Peyer's patch (tissue), 4 donors: ENCODE measurements at regions not wholly inside any gene's neighbourhood (a gene's known extent, or its start where the extent isn't known, plus 50 kb on each side); places are given as distances from the start of the nearest gene placed in this dataset.

Experiments
- DNase-seq, 3 donors: peaks; one replicate each; pipeline ENCODE4 v3.0.0-alpha.2; 2017 to 2019
- H3K27ac ChIP-seq, 4 donors: fragments of 200-600 bp; sonication (generic); one replicate each; pipeline ENCODE4 v1.5.1; 2016 to 2019
- H3K27me3 ChIP-seq, 2 donors: fragments of 200-600 bp; sonication (generic); one replicate each; pipeline ENCODE4 v1.5.1; 2019
- H3K36me3 ChIP-seq, 3 donors: fragments of 200-600 bp; sonication (generic); one replicate each; pipeline ENCODE4 v1.5.1; 2016 to 2019
- H3K4me1 ChIP-seq, 4 donors: fragments of 200-600 bp; sonication (generic); one replicate each; pipeline ENCODE4 v1.5.1; 2016 to 2019
- H3K4me3 ChIP-seq, 4 donors: fragments of 200-600 bp; sonication (generic); 1 replicate in 3 of 4; 2 replicates in 1 of 4; pipeline ENCODE4 v1.5.1; 2016 to 2019; ENCODE audit warnings: mild to moderate bottlenecking in 1 of 4
- H3K9me3 ChIP-seq, 4 donors: fragments of 200-600 bp; sonication (generic); one replicate each; pipeline ENCODE4 v1.5.1; 2016 to 2019; ENCODE audit warnings: mild to moderate bottlenecking in 1 of 4
- POLR2A ChIP-seq, 2 donors: fragments of 450-650 bp; IDR thresholded peaks; one replicate each; pipeline ENCODE4 v1.5.1; 2017; ENCODE audit warnings: antibody characterized with exemption in 2 of 2, mild to moderate bottlenecking in 2 of 2, moderate library complexity in 2 of 2
- TF ChIP-seq, protein P1 (sequence below), 6 experiments: fragments of 450-650 bp in 4 of 6; fragments of 200-600 bp in 2 of 6; sonication (generic) in 1 of 6; IDR thresholded peaks; one replicate each; pipeline ENCODE4 v1.5.1; 2017 to 2019; ENCODE audit warnings: antibody characterized with exemption in 6 of 6, mild to moderate bottlenecking in 3 of 6, moderate library complexity in 1 of 6

GRCh38 chr1:18004278-18004677 lies 103.3 kb upstream of the IGSF21 start:
- Histone ChIP-seq H3K4me1 (no peaks in the 10 kb centered on the region), H3K27me3 (no peaks in the 10 kb centered on the region), H3K27ac (no peak overlapping the region), H3K9me3 (no peaks in the 10 kb centered on the region), H3K4me3 (no peak overlapping the region), H3K36me3 (no peaks in the 10 kb centered on the region)
- TF ChIP-seq, protein P1, sequence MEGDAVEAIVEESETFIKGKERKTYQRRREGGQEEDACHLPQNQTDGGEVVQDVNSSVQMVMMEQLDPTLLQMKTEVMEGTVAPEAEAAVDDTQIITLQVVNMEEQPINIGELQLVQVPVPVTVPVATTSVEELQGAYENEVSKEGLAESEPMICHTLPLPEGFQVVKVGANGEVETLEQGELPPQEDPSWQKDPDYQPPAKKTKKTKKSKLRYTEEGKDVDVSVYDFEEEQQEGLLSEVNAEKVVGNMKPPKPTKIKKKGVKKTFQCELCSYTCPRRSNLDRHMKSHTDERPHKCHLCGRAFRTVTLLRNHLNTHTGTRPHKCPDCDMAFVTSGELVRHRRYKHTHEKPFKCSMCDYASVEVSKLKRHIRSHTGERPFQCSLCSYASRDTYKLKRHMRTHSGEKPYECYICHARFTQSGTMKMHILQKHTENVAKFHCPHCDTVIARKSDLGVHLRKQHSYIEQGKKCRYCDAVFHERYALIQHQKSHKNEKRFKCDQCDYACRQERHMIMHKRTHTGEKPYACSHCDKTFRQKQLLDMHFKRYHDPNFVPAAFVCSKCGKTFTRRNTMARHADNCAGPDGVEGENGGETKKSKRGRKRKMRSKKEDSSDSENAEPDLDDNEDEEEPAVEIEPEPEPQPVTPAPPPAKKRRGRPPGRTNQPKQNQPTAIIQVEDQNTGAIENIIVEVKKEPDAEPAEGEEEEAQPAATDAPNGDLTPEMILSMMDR (IDR thresholded peaks at IDR 0.05) = no peak
- no peak for TF ChIP-seq POLR2A (IDR thresholded peaks at IDR 0.05)
- no peak for DNase-seq

GRCh38 chr1:18005238-18005637 lies 102.4 kb upstream of the IGSF21 start:
- DNase-seq = no peak
- no peak overlapping the region for H3K4me3 ChIP-seq
- H3K27ac ChIP-seq = no peak overlapping the region
- no peaks in the 10 kb centered on the region for H3K27me3 ChIP-seq
- H3K4me1 ChIP-seq = no peaks in the 10 kb centered on the region
- no peak for TF ChIP-seq POLR2A (IDR thresholded peaks at IDR 0.05)
- TF ChIP-seq, protein P1 (IDR thresholded peaks at IDR 0.05) = no peak
- no peaks in the 10 kb centered on the region for H3K36me3 ChIP-seq
- no peaks in the 10 kb centered on the region for H3K9me3 ChIP-seq

- H3K4me1 ChIP-seq = no peaks in the 10 kb centered on the region
- DNase-seq = no peak
- H3K27me3 ChIP-seq = no peaks in the 10 kb centered on the region
- TF ChIP-seq, protein P1 (IDR thresholded peaks at IDR 0.05) = no peak
- no peak for TF ChIP-seq POLR2A (IDR thresholded peaks at IDR 0.05)
- no peaks in the 10 kb centered on the region for H3K9me3 ChIP-seq
- no peak overlapping the region for H3K27ac ChIP-seq
- no peaks in the 10 kb centered on the region for H3K36me3 ChIP-seq
- H3K4me3 ChIP-seq = no peak overlapping the region
These were observed 100.1 kb upstream of the IGSF21 start for GRCh38 chr1:18007391-18008041.

GRCh38 chr1:18008081-18008480 lies 99.5 kb upstream of the IGSF21 start:
- no peak overlapping the region for H3K27ac ChIP-seq
- no peaks in the 10 kb centered on the region for H3K36me3 ChIP-seq
- H3K9me3 ChIP-seq = no peaks in the 10 kb centered on the region
- H3K4me3 ChIP-seq = no peak overlapping the region
- no peaks in the 10 kb centered on the region for H3K4me1 ChIP-seq
- H3K27me3 ChIP-seq = no peaks in the 10 kb centered on the region
- no peak for TF ChIP-seq POLR2A (IDR thresholded peaks at IDR 0.05)
- TF ChIP-seq, protein P1 (IDR thresholded peaks at IDR 0.05) = no peak
- DNase-seq = no peak

DNA sequence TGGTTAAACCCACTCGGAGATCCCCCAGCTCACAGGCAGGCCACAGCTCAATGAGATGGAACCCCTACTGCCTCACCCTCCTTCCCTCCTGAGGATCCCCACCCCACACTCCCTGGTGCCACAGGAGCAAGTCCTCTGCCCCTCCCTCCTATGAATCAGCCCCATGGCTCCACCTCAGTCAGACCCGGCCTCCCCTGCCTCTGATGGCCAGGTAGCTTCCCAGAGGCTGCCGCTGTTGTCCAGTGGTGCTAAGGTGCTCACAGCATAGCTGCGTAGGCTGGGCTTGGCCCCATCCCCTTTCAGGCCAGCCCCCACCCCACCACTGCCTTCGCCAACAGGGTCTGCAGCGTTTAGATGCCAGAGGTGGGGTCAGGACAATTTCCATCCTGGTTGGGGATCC lies 98.5 kb upstream of the IGSF21 start:
- TF ChIP-seq, protein P1 (IDR thresholded peaks at IDR 0.05) = no peak
- TF ChIP-seq POLR2A (IDR thresholded peaks at IDR 0.05) = no peak
- no peak for DNase-seq
- Histone ChIP-seq H3K27ac (no peak overlapping the region), H3K4me3 (no peak overlapping the region), H3K27me3 (no peaks in the 10 kb centered on the region), H3K36me3 (no peaks in the 10 kb centered on the region), H3K9me3 (no peaks in the 10 kb centered on the region), H3K4me1 (no peaks in the 10 kb centered on the region)
